Stomach smooth muscle (tissue), 2 donors: ENCODE measurements at regions not wholly inside any gene's neighbourhood (a gene's known extent, or its start where the extent isn't known, plus 50 kb on each side); places are given as distances from the start of the nearest gene placed in this dataset.

Experiments used
- H3K27ac ChIP-seq: one replicate; pipeline ENCODE4 v1.7.0; 2013; ENCODE audit warnings: mild to moderate bottlenecking, low read length, inconsistent platforms
- H3K27me3 ChIP-seq, 2 donors: one replicate each; pipeline ENCODE4 v1.7.0; 2013; ENCODE audit warnings: low read length in 2 of 2; ENCODE audit not compliant: insufficient read depth in 2 of 2, control insufficient read depth in 1 of 2
- H3K36me3 ChIP-seq, 2 donors: one replicate each; pipeline ENCODE4 v1.7.0; 2013; ENCODE audit warnings: low read length in 2 of 2; ENCODE audit not compliant: control insufficient read depth in 2 of 2, insufficient read depth in 2 of 2
- H3K4me1 ChIP-seq: one replicate; pipeline ENCODE4 v1.7.0; 2013; ENCODE audit warnings: low read length; ENCODE audit not compliant: control insufficient read depth, insufficient read depth
- H3K4me3 ChIP-seq, 2 donors: one replicate each; pipeline ENCODE4 v1.7.0; 2013; ENCODE audit warnings: low read length in 2 of 2
- H3K9ac ChIP-seq, 2 donors: one replicate each; pipeline ENCODE4 v1.7.0; 2013; ENCODE audit warnings: low read length in 2 of 2, mild to moderate bottlenecking in 1 of 2
- H3K9me3 ChIP-seq, 2 donors: one replicate each; pipeline ENCODE4 v1.7.0; 2013; ENCODE audit warnings: low read length in 2 of 2; ENCODE audit not compliant: control insufficient read depth in 2 of 2
- donor health status: healthy.
- donor health status: Pancreatic carcinoma.

GRCh38 chr6:16928387-16928786, 167.1 kb upstream of the ATXN1 start:
- Histone ChIP-seq H3K27me3 (no peaks in the 10 kb centered on the region), H3K9me3 (no peaks in the 10 kb centered on the region), H3K9ac (no peak overlapping the region), H3K4me1 (no peaks in the 10 kb centered on the region), H3K36me3 (no peaks in the 10 kb centered on the region), H3K4me3 (no peak overlapping the region), H3K27ac (no peak overlapping the region)

GRCh38 chr6:16927205-16927604, 165.9 kb upstream of the ATXN1 start:
- Histone ChIP-seq H3K36me3 (no peaks in the 10 kb centered on the region), H3K27me3 (no peaks in the 10 kb centered on the region), H3K9ac (no peak overlapping the region), H3K4me1 (no peaks in the 10 kb centered on the region), H3K27ac (no peak overlapping the region), H3K9me3 (no peaks in the 10 kb centered on the region), H3K4me3 (no peak overlapping the region)

DNA sequence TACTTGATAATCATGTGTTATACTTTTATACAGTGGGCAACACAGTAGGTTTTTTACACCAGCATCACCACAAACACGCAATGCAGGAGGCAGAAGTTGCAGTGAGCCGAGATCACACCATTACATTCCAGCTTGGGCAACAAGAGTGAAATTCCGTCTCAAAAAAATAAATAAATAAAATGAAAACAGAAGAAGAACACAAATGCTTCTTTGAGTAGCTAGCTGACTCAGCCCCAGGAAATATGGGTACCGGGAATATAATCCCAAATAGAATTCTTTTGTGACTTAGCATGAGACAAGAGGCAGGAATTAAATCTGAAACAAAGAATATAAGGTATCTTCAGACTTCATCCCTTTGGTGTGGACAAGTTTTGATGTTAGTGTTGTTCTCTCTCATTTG, 164.2 kb upstream of the ATXN1 start:
- Histone ChIP-seq H3K36me3 (no peaks in the 10 kb centered on the region), H3K4me3 (no peak overlapping the region), H3K9me3 (no peaks in the 10 kb centered on the region), H3K27me3 (no peaks in the 10 kb centered on the region), H3K27ac (no peak overlapping the region), H3K4me1 (no peaks in the 10 kb centered on the region), H3K9ac (no peak overlapping the region)

DNA sequence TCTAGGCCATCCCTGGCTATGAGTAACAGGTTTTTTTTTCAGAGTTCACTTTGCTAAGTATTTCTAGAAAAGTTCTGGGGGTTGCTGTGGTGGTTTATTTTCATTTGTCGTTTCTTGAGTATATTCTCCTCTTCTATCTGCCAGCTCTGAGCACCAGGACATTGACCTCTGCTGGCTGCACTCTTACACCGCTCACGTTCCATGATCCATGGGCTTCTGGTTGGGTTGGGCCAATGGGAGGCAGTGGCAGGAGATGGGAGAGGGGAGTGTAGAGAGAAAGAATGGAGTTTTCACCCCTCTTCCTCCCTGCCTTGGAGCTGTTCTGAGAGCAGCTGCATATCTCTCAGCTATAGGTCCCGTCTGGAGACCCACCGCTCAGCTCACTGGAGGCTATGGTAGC, 161.0 kb upstream of the ATXN1 start:
- Histone ChIP-seq H3K4me3 (no peak overlapping the region), H3K9ac (no peak overlapping the region), H3K27me3 (no peaks in the 10 kb centered on the region), H3K4me1 (no peaks in the 10 kb centered on the region), H3K9me3 (no peaks in the 10 kb centered on the region), H3K36me3 (no peaks in the 10 kb centered on the region), H3K27ac (no peak overlapping the region)

- H3K4me1 ChIP-seq = no peaks in the 10 kb centered on the region
- H3K27me3 ChIP-seq = no peaks in the 10 kb centered on the region
- H3K4me3 ChIP-seq = no peak overlapping the region
- no peak overlapping the region for H3K27ac ChIP-seq
- H3K9ac ChIP-seq = no peak overlapping the region
- H3K36me3 ChIP-seq = no peaks in the 10 kb centered on the region
- no peaks in the 10 kb centered on the region for H3K9me3 ChIP-seq
These were observed 160.3 kb upstream of the ATXN1 start for GRCh38 chr6:16921399-16922110.

DNA sequence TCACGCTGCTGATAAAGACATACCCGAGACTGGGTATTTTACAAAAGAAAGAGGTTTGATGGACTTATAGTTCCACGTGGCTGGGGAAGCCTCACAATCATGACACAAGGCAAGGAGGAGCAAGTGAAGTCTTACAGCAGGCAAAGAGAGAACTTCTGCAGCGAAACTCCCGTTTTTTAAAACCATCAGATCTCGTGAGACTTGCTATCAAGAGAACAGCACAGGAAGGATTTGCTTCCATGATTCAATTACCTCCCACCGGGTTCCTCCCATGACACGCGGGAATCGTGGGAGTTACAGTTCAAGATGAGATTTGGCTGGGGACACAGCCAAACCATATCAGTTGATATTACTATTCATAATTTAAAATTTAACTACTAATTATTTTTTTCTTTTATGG, 157.3 kb upstream of the ATXN1 start:
- Histone ChIP-seq H3K27ac (no peak overlapping the region), H3K4me3 (no peak overlapping the region), H3K9ac (no peak overlapping the region), H3K27me3 (no peaks in the 10 kb centered on the region), H3K4me1 (no peaks in the 10 kb centered on the region), H3K9me3 (no peaks in the 10 kb centered on the region), H3K36me3 (no peaks in the 10 kb centered on the region)

DNA sequence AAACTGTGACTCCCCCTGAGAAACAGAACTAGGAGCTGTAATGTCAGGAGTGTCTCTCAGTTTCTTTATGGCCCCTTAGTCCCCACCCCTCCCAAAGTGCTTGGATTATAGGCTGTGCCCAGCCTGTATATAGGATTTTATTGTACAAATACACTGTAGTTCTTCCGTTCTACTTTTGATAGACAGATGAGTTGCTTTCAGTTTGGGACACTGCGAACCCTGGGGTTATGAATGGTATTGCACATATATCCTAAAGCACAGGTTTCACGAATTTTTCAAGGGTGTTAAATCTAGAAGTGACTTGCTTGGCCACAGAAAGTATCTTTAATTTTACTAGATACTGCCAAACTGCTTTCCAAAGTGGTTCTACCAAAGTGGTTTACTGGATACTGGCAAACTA, 152.9 kb upstream of the ATXN1 start:
- Histone ChIP-seq H3K27ac (no peak overlapping the region), H3K27me3 (no peaks in the 10 kb centered on the region), H3K36me3 (no peaks in the 10 kb centered on the region), H3K4me3 (no peak overlapping the region), H3K9me3 (peaks cover 0 to 5% of the 10 kb centered on the region in 2 donors), H3K4me1 (no peaks in the 10 kb centered on the region), H3K9ac (no peak overlapping the region)

DNA sequence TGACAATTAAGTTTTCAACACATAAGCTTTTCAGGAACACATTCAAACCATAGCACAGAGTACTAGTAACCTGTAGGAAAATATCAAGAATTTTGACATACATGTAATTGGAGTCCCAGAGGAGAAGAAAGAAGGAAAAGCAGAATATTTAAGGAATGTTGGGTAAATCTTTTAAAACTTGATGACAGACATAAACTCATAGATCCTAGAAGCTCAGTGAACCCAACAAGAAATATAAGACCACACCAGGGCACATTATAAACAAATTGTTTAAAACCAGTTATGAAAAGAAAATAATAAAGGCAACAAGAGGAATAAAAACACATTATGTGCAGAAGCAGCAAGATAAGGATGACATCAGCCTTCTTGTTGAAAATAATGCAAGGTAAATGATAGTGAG, 151.5 kb upstream of the ATXN1 start:
- Histone ChIP-seq H3K27ac (no peak overlapping the region), H3K9ac (no peak overlapping the region), H3K27me3 (no peaks in the 10 kb centered on the region), H3K36me3 (no peaks in the 10 kb centered on the region), H3K9me3 (peaks cover 0 to 5% of the 10 kb centered on the region in 2 donors), H3K4me1 (no peaks in the 10 kb centered on the region), H3K4me3 (no peak overlapping the region)

- no peaks in the 10 kb centered on the region for H3K27me3 ChIP-seq
- H3K4me3 ChIP-seq = no peak overlapping the region
- peaks cover 0 to 5% of the 10 kb centered on the region in 2 donors for H3K9me3 ChIP-seq
- no peak overlapping the region for H3K27ac ChIP-seq
- no peaks in the 10 kb centered on the region for H3K4me1 ChIP-seq
- H3K36me3 ChIP-seq = no peaks in the 10 kb centered on the region
- no peak overlapping the region for H3K9ac ChIP-seq
These were observed 149.8 kb upstream of the ATXN1 start for GRCh38 chr6:16911088-16911487.

GRCh38 chr6:16909658-16910360, 148.5 kb upstream of the ATXN1 start:
- Histone ChIP-seq H3K36me3 (no peaks in the 10 kb centered on the region), H3K9ac (no peak overlapping the region), H3K4me1 (no peaks in the 10 kb centered on the region), H3K9me3 (peaks cover 0 to 5% of the 10 kb centered on the region in 2 donors), H3K27me3 (no peaks in the 10 kb centered on the region), H3K4me3 (no peak overlapping the region), H3K27ac (no peak overlapping the region)

DNA sequence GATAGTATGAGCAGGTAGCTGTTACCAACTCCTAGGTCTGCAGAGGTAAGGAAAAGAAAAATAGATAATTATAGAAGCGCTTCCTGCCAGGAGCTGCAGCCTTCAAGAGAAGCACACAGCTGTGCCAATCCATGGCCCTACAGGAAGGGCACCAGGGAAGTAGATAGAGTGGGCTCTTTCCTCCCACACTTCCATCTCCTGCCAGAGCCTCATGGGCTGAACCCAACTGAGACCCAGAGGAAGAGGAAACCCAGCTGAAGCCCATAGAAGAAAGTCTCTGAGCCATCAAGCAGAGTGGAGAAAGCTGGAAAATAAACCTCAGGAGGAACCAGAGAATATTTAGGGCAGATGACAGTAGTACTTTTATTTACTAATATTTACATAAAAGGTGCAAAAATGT, 146.7 kb upstream of the ATXN1 start:
- no peak overlapping the region for H3K9ac ChIP-seq
- H3K27ac ChIP-seq = no peak overlapping the region
- H3K36me3 ChIP-seq = no peaks in the 10 kb centered on the region
- H3K27me3 ChIP-seq = no peaks in the 10 kb centered on the region
- no peaks in the 10 kb centered on the region for H3K4me1 ChIP-seq
- H3K9me3 ChIP-seq = peaks cover 0 to 5% of the 10 kb centered on the region in 2 donors
- H3K4me3 ChIP-seq = no peak overlapping the region
